ENCODE measurements at regions not wholly inside any gene's neighbourhood (a gene's known extent, or its start where the extent isn't known, plus 50 kb on each side); places are given as distances from the start of the nearest gene placed in this dataset.

DNA sequence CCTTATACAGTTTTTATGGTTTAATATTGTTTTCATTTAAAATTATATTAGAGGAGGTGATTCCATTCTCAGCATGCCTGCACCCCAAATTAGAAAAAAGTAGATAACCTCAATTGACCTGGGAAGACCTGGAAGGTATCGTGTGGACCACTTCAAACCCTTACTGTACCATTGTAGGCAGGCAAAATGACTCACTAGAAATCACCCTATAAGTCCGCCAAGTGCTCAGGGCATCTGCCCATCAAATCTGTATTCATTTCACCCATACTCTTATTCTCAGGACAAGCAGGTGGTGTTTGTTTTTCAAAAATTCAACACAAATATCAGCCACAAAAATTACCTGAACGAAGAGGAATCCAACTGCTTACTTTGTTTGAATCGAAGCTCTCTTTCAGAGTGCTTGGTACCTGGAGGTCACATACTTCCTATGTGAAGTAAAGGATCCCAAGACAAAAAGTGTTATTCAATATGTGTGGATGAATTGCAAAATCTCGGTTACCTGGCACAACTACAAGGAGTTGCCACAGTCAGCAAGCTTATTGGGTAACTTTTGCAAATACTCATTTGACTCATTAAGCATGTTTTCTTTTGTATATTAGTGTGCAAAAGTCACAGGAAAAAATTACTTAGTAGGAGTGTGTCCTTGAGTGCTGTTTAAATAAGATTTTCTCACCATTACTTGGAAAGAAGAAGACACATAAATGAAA is 216.2 kb downstream of the ENC1 start:
- TF ChIP-seq, protein P1, sequence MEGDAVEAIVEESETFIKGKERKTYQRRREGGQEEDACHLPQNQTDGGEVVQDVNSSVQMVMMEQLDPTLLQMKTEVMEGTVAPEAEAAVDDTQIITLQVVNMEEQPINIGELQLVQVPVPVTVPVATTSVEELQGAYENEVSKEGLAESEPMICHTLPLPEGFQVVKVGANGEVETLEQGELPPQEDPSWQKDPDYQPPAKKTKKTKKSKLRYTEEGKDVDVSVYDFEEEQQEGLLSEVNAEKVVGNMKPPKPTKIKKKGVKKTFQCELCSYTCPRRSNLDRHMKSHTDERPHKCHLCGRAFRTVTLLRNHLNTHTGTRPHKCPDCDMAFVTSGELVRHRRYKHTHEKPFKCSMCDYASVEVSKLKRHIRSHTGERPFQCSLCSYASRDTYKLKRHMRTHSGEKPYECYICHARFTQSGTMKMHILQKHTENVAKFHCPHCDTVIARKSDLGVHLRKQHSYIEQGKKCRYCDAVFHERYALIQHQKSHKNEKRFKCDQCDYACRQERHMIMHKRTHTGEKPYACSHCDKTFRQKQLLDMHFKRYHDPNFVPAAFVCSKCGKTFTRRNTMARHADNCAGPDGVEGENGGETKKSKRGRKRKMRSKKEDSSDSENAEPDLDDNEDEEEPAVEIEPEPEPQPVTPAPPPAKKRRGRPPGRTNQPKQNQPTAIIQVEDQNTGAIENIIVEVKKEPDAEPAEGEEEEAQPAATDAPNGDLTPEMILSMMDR (IDR thresholded peaks at IDR 0.05; ENCODE audit: insufficient read depth, low read length, poor library complexity, severe bottlenecking) = no peak
- Histone ChIP-seq H3K36me3 (ENCODE audit: control insufficient read depth, insufficient read depth, low read length) (no peaks in the 10 kb centered on the region), H3K27me3 (ENCODE audit: control insufficient read depth, insufficient read depth, low read length) (no peaks in the 10 kb centered on the region), H3K4me3 (ENCODE audit: low read depth, low read length) (no peak overlapping the region)
- no peak for DNase-seq (ENCODE audit: low read depth)

GRCh38 chr5:74423383-74423782 is 217.1 kb downstream of the ENC1 start:
- Histone ChIP-seq H3K27me3 (ENCODE audit: control insufficient read depth, insufficient read depth, low read length) (no peaks in the 10 kb centered on the region), H3K4me3 (ENCODE audit: low read depth, low read length) (no peak overlapping the region), H3K36me3 (ENCODE audit: control insufficient read depth, insufficient read depth, low read length) (no peaks in the 10 kb centered on the region)
- DNase-seq (ENCODE audit: low read depth) = no peak
- TF ChIP-seq, protein P1 (IDR thresholded peaks at IDR 0.05; ENCODE audit: insufficient read depth, low read length, poor library complexity, severe bottlenecking) = no peak

DNA sequence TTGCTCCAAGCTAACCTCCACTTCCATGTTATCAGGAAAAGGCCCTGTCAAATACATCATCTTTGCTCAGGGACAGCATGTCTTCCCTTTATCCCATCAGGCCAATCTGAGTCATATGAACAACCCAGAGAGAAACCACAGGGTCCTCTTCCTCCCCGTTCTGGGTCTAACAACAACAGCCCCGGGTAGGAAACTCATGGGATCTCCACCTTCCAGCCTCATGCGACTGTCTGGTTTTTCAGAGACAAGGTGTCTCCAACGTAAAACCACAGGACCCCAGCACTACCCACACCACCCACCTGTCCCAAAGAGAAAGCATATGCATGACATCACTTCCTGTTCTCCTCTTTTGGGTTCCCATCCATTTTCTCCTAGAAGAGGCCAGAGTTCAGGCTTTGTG is 217.9 kb downstream of the ENC1 start:
- TF ChIP-seq, protein P1 (IDR thresholded peaks at IDR 0.05; ENCODE audit: insufficient read depth, low read length, poor library complexity, severe bottlenecking) = no peak
- no peaks in the 10 kb centered on the region for H3K27me3 ChIP-seq (ENCODE audit: control insufficient read depth, insufficient read depth, low read length)

GRCh38 chr5:74422030-74422429 is 218.5 kb downstream of the ENC1 start:
- no peaks in the 10 kb centered on the region for H3K36me3 ChIP-seq (ENCODE audit: control insufficient read depth, insufficient read depth, low read length)
- H3K4me3 ChIP-seq (ENCODE audit: low read depth, low read length) = no peak overlapping the region
- DNase-seq (ENCODE audit: low read depth) = no peak
- TF ChIP-seq, protein P1 (IDR thresholded peaks at IDR 0.05; ENCODE audit: insufficient read depth, low read length, poor library complexity, severe bottlenecking) = no peak
- H3K27me3 ChIP-seq (ENCODE audit: control insufficient read depth, insufficient read depth, low read length) = no peaks in the 10 kb centered on the region

More for the DNA sequence above, 217.9 kb downstream of the ENC1 start:
- Histone ChIP-seq H3K4me3 (ENCODE audit: low read depth, low read length) (no peak overlapping the region), H3K36me3 (ENCODE audit: control insufficient read depth, insufficient read depth, low read length) (no peaks in the 10 kb centered on the region)
- DNase-seq (ENCODE audit: low read depth) = no peak

- TF ChIP-seq, protein P1 (IDR thresholded peaks at IDR 0.05; ENCODE audit: insufficient read depth, low read length, poor library complexity, severe bottlenecking) = no peak
- no peak overlapping the region for H3K4me3 ChIP-seq (ENCODE audit: low read depth, low read length)
- H3K27me3 ChIP-seq (ENCODE audit: control insufficient read depth, insufficient read depth, low read length) = no peaks in the 10 kb centered on the region
- H3K36me3 ChIP-seq (ENCODE audit: control insufficient read depth, insufficient read depth, low read length) = no peaks in the 10 kb centered on the region
- DNase-seq (ENCODE audit: low read depth) = no peak
Measured at GRCh38 chr5:74421377-74421776, 219.2 kb downstream of the ENC1 start.

GRCh38 chr5:74420947-74421346 is 219.6 kb downstream of the ENC1 start:
- no peak overlapping the region for H3K4me3 ChIP-seq (ENCODE audit: low read depth, low read length)
- no peaks in the 10 kb centered on the region for H3K36me3 ChIP-seq (ENCODE audit: control insufficient read depth, insufficient read depth, low read length)
- no peaks in the 10 kb centered on the region for H3K27me3 ChIP-seq (ENCODE audit: control insufficient read depth, insufficient read depth, low read length)
- TF ChIP-seq, protein P1 (IDR thresholded peaks at IDR 0.05; ENCODE audit: insufficient read depth, low read length, poor library complexity, severe bottlenecking) = no peak
- DNase-seq (ENCODE audit: low read depth) = no peak
